GM04504 (cell line): ENCODE measurements at regions not wholly inside any gene's neighbourhood (a gene's known extent, or its start where the extent isn't known, plus 50 kb on each side); places are given as distances from the start of the nearest gene placed in this dataset.
"Not testable (repeated sequence)": the region's sequence is repeated elsewhere in the genome, so short reads cannot be mapped to it uniquely, and the experiment has no call there.

Experiments used
- DNase-seq: peaks from one replicate; pipeline ENCODE4 v3.0.0-alpha.2; 2012; ENCODE audit warnings: low read depth

DNA sequence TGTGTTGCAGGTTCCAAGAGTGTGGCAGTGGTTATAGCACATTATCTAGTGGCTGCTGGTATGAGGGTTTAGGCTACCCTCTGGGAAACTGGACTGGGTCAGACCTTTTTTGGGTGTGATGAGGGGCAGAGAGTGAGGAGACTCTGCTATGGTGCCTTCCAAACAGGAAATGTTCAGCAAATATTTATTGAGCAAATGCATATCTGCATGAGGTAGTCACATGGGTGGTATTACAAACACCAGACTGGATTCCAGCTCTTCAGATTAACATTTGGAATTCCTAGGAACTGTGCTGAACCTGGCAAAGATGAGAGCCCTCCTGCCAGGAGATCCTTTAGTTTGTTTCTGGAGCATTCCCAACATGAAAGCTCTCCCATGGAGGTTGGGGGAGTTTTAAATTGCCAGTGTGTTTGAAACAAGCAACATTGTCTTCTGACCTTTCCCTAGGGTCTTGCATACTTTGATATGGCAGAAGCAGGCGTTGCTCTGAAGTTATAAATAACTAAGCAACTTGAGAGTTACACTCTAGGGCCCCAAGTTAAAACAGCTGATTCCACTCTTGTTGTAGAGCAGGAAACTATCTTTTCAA lies 341.2 kb upstream of the C2CD4B start:
- DNase-seq, result peak; percentile 43

DNA sequence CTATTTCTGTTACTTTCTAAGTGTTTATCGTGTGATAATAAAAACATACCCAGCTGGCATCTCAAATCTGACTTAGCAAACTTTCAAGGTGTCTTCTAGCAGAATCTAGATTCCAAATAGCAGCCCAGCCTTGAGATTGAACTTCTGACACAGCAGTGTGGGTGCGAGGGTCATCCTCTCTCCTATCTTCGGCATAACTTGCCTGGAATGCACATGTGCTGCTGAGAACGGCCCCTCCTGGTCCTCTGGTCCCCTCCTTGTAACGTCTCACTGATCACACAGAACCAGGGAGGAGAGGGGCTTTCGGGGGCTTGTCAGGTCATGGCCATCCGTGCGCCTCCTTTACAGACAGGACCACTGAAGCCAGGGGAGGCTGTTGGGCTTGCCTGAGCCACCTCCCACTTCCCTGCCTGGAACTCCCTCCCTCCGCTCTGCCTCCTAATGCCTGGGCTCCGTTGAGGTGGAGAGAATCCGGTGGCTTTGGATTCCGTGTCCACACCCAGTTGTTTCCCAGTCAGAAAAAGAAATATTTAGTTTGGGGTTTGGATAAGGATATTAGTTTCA lies 344.4 kb upstream of the C2CD4B start:
- DNase-seq, result no peak

- DNase-seq, result no peak
Observed at GRCh38 chr15:62510791-62511190, 345.7 kb upstream of the C2CD4B start.

GRCh38 chr15:62512904-62513303 lies 347.8 kb upstream of the C2CD4B start:
- DNase-seq, result no peak

DNA sequence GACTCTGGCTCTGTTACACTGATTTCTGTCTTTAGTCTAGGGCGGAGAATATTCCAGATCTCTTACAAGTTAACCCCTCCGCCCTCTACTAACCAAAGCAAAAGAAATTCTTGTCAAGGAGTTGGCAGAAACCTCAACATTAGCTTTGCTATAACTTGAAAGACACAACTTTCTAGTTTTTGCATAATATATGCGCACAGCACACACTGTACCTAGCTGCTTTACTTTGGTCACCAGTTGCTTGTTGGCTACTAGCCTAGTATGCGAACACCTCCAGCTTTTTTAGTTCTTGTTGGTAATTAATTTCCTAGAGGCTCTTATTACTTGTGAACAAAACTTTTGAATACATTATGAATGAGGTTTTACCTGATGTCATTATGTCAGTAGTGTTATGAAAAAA lies 348.8 kb upstream of the C2CD4B start:
- DNase-seq, result no peak

GRCh38 chr15:62515696-62516395 lies 350.8 kb upstream of the C2CD4B start:
- no peak for DNase-seq

- no peak for DNase-seq
Observed at GRCh38 chr15:62517541-62517940, 352.5 kb upstream of the C2CD4B start.

GRCh38 chr15:62518666-62519065 lies 353.6 kb upstream of the C2CD4B start:
- DNase-seq, result not testable (repeated sequence)

GRCh38 chr15:62519900-62520299 lies 354.8 kb upstream of the C2CD4B start:
- no peak for DNase-seq

DNA sequence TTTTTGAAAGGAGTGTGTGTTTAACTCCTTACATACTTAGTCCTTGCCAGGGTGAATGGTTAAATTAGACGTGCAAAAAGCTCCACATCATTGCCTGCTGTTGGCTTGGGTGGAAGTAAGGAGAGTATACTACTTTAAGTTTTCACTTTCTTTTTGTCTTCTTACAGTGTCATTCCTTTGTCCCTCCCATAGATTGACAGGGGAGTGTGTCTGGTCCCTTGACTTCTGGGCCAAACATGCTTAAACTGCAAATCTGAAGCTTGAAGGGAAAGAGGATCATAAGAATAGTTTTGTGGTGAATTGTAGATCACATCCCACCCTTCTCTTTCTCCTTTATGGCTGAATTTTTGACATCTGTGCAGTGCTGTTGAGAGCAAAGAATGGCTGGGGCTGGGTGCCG lies 355.8 kb upstream of the C2CD4B start:
- DNase-seq, result no peak

- DNase-seq, result no peak
Observed at GRCh38 chr15:62521396-62521795, 356.3 kb upstream of the C2CD4B start.

DNA sequence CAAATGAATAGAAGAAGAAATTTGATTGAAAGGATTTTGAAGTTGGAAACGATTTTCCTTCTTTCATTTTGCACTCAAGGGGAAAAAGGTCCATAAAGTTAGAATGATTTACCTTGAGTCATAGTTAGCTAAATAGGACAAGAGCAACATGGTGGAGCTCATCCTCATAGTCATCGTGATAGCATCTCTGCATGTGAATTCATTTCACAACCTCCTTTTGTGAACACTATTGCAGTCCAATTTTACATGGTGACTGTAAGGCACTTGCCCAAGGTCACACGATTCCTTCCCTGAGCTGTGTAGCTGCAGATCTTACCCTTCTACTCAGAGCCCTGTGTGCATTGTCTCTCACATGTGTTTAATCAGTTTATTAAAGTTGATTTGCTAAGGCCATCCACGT lies 359.8 kb upstream of the C2CD4B start:
- peak; percentile 33 for DNase-seq

DNA sequence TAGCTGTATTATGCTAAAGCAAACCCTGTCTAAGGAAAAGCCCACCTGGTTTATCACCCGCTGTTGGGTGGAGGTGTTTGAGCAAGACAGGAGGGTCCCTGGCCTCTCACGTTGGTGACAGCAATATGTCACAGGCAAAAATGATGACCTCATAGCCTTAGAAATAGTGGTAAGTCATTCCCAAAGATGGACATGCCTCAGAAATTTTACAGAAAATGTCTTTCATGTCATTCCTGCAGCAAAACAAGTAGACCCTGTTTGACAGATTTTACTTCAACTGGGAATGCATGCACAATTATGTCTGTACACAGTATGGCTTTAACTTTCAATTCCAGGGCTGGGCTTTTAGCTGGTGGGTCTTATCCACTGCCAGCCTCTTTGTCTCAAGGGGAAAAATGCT lies 362.3 kb upstream of the C2CD4B start:
- no peak for DNase-seq

DNA sequence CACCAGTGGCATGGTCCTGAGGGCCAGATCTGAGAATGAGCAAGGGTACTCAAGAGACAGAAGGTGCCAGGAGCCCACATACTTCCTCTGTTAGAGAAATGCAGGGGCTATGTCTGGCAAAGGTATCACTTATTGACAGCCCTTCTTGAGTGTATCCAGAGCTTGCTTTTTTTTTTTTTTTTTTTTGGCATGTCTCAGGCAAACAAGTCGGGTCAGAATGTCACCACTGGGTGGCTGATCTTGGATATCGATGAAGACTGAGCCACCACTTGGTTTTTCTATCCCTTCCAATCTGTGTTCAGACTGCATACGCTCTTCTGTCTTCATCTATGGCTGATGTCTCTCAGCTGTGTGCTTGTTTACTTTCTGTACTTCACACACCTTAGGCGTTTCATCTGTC lies 363.4 kb upstream of the C2CD4B start:
- DNase-seq, result no peak

- DNase-seq, result no peak
Observed at GRCh38 chr15:62532367-62532766, 367.3 kb upstream of the C2CD4B start.

GRCh38 chr15:62533687-62534086 lies 368.6 kb upstream of the C2CD4B start:
- peak; percentile 23 for DNase-seq

GRCh38 chr15:62534996-62535395 lies 369.9 kb upstream of the C2CD4B start:
- DNase-seq, result no peak

GRCh38 chr15:62539236-62539635 lies 374.2 kb upstream of the C2CD4B start:
- no peak for DNase-seq

- no peak for DNase-seq
Observed at GRCh38 chr15:62541250-62541649, 376.2 kb upstream of the C2CD4B start.

DNA sequence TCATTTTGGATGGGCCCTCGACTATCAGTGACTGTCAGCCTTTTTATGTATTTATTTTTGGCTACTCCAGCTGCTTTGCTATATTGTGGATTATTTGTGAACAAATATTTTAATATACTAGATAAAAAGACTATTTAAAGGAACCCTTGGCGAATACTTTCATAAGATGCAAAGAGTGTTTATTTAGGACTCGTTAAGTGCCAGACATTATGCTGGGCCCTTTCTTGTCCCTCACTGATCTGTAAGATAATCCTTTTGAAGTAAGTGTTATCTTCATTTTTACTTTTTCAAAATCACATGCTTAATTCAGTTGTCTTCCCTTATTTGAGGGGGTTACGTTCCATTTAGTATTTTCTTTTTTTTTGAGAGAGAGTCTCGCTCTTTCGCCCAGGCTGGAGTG lies 376.8 kb upstream of the C2CD4B start:
- no peak for DNase-seq

DNA sequence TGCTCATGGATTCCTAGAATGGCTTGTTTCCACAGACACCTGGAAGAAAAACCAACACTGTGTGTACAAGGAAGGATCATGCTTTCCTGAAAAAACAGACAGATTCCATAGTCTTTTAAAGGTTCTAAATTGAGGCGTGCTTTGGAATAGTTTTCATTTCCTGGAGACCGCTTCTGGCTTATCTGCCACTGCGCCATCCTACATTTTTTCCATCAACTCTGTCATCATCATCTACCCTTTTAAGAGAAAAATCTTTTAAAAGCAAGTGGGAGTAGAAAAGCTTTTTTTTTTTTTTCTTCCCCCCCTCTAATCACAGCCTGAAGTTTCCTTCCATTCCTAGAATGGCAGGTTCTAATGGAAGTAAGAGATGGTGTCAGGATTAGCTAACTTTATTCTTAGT lies 379.4 kb upstream of the C2CD4B start:
- DNase-seq, result no peak

- peak; percentile 72 for DNase-seq
Observed at GRCh38 chr15:62545467-62546227, 380.6 kb upstream of the C2CD4B start.

GRCh38 chr15:62546628-62547027 lies 381.5 kb upstream of the C2CD4B start:
- no peak for DNase-seq
